Tongue (tissue), 1 donor: ENCODE measurements at regions not wholly inside any gene's neighbourhood (a gene's known extent, or its start where the extent isn't known, plus 50 kb on each side); places are given as distances from the start of the nearest gene placed in this dataset.
"Not testable (repeated sequence)": the region's sequence is repeated elsewhere in the genome, so short reads cannot be mapped to it uniquely, and the experiment has no call there.

Experiments
- DNase-seq: peaks from one replicate; pipeline ENCODE4 v3.0.0-alpha.2; 2015

- no peak for DNase-seq
Measured at GRCh38 chr2:139685090-139685983, 905.1 kb upstream of the NXPH2 start.

DNA sequence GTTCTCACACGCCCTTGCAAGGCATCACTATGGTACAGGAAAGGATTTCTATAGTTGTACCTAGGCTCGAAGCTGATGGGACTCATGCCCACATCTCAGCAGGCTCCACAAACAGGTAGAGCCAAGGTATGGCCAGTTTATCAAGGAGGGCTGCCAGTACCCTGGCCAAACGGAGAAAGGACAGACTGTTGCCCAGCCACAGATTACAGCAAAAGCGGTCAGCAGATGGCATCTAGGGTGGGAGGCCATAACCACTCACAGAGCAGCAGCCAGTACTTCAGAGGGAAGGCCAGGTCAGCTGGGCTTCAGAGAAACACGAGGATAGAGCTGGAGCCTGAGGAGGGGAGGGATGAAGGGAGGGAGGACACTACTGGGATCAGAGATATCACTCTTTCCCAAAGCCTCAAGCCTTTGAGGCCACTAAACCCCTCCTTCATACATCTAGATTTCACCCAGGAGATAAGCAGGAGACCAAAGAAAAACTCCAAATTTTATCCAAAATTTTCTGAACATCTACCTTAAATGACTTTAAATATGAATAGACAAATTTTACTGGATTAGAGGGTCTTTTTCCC is 904.2 kb upstream of the NXPH2 start:
- no peak for DNase-seq

GRCh38 chr2:139674577-139674976 is 894.4 kb upstream of the NXPH2 start:
- DNase-seq = no peak

DNA sequence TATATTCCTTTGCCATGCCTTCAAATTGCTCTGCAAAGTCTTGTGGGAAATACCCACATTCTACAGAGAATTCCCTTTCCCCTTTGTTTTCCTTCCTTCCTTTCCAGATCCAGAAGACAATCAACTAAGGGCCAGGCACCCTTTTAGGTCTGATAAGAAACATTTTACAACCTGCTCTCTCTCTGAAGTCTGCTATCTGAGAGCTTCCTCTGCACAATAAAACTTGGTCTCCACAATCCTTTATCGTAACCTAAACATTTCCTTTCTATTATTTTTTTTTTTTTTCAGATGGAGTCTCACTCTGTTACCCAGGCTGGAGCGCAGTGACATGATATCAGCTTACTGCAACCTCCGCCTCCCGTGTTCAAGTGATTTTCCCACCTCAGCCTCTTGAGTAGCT is 893.3 kb upstream of the NXPH2 start:
- not testable (repeated sequence) for DNase-seq

DNA sequence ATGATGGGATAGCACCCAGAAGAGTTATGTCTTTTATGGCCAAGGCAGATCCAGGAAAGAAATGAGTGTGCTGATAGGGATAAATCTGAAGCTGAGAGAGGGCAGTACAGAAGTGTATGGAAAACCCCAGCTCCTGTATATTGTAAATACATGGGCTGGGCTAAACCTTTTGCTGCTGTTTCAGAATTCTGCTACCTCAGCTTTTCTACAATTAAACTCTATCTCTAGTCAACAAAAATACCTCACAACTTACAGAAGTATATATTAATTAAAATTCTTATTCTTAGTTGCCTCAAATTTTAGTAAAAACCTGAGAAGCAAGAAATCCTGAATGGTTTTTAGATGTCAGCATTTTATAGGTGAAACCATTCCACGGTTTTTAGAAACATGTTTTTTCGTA is 889.5 kb upstream of the NXPH2 start:
- DNase-seq = no peak

DNA sequence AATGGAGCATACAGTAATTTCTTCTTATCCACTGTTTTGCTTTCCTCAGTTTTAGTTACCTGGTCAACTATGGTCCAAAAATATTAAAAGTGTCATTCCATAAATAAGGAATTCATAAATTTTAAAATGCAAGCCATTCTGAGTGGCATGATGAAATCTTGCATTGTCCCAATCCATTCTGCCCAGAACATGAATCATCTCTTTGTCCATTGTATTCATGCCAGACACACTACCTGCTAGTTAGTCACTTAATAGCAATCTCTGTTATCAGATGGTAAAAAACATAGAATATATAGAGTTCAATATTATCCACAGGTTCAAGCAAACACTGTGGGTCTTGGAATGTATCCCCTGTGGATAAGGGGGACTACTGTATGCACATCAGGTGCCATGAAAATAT is 872.2 kb upstream of the NXPH2 start:
- no peak for DNase-seq

GRCh38 chr2:139645617-139646016 is 865.4 kb upstream of the NXPH2 start:
- DNase-seq = no peak

DNA sequence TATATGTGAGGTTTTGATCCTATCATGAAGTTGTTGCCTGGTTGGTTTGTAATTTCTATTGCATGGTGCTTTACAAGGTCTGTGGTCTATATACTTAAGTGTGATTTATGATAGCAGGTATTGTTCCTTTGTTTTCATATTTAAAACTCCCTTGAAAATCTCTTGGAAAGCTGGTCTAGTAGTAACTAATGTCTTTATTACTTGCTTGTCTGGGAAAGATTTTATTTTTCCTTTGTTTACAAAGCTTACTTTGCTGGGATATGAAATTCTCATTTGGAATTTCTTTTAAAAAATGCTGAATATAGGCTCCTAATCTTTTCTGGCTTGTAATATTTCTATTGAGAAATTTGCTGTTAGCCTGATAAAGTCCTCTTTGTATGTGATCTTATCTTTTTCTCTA is 862.9 kb upstream of the NXPH2 start:
- DNase-seq = no peak

DNA sequence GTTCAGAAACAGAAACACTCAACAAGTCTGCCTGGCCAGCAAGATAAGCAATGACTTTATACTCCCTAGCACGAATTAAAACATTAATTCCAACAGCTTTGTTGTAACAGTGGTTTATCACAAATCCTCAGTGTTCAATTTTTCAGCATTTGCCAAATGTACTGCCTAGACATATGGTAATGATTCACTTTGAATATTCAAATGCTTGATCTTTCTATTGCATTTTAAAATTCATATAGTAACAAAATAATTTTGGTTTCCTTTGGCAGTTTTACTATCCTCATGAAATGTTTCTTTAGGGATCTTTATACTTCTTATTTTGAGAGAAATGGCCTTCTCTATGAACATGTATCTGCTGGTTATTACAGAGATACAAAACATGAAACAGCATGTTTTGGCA is 851.8 kb upstream of the NXPH2 start:
- no peak for DNase-seq

DNA sequence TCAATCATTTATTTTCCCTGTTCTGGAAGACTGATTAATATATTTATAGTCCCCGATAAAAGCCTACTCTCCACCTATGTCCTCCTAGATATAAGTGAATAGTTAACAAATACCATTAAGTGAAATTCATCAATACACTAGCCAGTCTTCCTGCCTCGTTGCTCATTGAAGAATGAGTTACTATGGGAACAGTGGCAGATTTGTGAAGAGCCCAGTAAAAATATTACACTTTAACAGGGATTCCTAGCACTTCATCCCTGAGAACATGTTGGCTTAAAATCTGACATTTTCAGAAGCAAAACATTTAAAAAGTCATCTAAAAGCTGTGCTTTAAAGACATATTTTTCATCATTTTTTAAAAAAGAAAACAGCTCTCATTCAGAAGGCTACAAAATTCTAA is 848.7 kb upstream of the NXPH2 start:
- no peak for DNase-seq

- DNase-seq = no peak
Measured at GRCh38 chr2:139626128-139626527, 845.9 kb upstream of the NXPH2 start.

DNA sequence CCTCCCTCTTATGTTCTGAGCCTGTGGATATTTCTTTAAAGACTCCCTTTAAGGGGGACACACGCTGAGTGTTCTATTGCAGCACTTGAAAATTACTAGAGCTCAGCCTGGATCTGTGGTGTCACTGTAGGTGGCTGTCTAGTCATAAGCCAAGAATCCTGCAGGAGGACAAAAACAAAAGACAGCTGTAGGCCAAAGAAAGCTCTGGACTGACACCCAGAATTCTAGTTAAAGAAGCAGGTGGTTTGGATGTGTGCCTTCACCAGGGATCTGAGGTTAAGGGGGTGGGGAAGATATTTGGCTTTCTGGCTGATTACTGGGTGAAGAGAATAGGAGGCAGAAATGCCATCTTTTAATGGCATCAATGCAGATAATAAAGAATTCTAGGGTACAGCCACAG is 842.5 kb upstream of the NXPH2 start:
- DNase-seq = peak; percentile 5

DNA sequence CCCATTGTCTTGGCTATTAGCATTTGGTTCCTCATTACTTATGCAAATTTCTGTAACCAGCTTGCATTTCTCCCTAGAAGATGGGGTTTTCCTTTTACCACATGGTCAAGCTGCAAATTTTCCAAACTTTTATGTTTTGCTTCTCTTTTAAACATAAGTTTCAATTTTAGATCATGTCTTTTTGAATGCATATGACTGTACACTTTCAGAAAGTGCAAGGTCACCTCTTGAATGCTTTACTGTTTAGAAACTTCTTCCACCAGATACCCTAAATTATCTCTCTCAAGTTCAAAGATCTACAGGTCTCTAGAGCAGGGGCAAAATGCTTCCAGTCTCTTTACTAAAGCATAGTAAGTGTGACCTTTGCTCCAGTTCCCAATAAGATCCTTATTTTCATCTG is 837.6 kb upstream of the NXPH2 start:
- no peak for DNase-seq

- no peak for DNase-seq
Measured at GRCh38 chr2:139613264-139613663, 833.1 kb upstream of the NXPH2 start.

GRCh38 chr2:139610512-139610911 is 830.3 kb upstream of the NXPH2 start:
- no peak for DNase-seq

DNA sequence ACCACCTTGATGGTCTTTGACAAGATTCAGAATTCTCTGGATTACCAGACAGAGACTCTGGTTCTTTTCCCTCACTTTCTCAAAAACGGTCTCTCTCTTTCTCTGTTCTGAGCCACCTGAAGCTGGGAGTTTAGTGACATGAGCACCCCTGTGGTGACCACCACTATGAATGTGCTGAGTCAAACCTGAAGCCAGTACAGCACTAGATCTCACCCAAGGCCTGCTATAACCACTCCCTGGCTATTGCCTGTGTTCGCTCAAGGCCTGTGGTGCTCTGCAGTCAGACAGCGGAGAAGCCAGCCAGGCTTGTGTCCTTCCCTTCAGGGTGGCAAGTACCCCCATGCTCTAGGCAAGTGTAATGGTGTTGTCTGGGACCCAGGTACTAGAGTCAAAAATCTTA is 828.9 kb upstream of the NXPH2 start:
- no peak for DNase-seq

DNA sequence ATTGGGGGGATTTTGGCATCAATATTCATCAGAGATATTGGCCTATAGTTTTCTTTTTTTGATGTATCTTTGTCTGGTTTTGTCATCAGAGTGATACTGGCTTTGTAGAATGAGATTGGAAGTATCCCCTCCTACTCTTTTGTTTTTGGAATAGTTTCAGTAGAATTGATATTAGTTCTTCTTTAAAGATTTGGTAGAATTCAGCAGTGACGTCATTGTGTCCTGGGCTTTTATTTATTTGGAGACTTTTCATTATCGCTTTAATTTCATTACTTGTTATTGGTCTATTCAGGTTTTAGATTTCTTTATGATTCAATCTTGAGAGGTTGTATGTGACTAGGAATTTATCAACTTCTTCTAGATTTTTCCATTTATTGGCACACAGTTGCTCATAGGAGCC is 825.5 kb upstream of the NXPH2 start:
- no peak for DNase-seq

GRCh38 chr2:139600166-139600565 is 820.0 kb upstream of the NXPH2 start:
- DNase-seq = no peak

DNA sequence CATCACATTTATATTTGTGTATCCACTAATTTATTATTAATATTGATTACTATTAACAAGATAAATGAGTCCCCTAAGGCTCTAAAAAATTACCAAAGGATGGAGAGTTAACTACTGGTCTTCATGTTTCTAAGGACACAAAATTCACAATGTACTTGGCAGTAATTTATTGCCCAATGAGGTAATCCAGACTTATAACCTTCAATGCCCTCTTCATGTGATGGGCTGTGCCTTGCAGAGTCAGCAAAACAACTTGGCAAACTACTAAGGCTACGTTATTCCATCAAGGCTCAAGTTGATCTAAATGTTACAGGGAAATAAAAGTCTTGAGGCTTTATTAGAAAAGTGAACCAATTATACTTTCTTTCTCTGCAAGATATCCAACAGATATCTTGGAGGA is 804.9 kb upstream of the NXPH2 start:
- DNase-seq = no peak

DNA sequence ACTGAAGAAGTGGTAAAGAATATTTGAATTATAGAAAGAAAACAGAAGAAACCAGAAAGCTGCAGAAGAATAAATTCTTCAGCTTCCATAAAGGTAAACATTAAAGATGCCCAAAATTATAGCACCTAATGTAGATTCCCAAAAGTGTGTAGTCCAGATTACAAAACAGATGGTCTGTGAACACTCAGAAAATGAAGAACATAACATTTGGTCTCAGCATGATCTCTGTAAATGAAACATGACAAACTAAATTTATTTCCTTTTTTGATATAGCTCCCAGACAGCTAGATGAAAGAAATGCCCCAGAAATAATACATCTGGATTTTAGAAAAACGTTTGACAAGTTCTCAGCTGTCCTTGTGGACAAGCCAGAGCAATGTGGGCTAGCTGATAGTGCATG is 794.2 kb upstream of the NXPH2 start:
- no peak for DNase-seq

- DNase-seq = no peak
Measured at GRCh38 chr2:139556789-139557188, 776.6 kb upstream of the NXPH2 start.

DNA sequence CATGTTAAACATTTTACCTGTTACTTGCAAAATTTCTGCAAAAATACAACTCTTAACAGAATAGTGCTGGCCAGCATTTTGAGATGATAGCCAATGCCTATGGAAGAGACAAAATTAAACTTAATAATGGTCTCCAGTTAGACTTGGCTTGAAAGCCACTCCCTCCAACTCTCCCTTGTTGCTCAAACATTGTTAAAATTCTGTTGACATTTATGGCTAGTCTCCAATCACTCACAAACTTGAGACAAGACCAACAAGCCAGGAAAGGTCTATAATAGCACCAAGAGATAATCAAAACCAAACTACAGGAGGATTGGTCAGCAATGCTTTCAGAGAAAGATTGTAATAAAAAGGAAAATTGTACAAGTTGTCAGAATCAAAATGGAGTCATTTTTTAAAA is 770.7 kb upstream of the NXPH2 start:
- DNase-seq = no peak

DNA sequence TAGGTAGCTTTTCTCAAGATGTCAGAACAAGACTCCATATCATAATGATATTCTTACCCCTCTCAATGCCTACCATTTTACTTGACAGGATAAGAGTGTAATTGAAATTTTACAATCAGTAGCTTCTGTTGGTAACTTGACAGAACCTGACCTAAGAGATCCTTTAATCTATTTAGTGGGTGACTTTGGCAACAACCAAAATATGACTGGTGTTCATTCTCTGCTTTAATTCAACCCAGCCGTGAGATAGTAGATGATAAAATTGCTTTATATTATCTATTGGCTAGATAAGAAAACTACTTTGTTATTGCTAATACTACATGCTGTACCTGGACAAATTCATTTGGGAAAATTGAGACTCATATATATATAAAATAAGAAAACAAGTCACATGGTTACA is 770.2 kb upstream of the NXPH2 start:
- no peak for DNase-seq

- DNase-seq = no peak
Measured at GRCh38 chr2:139544186-139544851, 764.1 kb upstream of the NXPH2 start.
